ENCODE measurements at regions not wholly inside any gene's neighbourhood (a gene's known extent, or its start where the extent isn't known, plus 50 kb on each side); places are given as distances from the start of the nearest gene placed in this dataset.

- Mint-ChIP-seq H3K36me3 (ENCODE audit: insufficient read depth in 1 of 3, low read depth in 3 of 3) (peaks cover 0 to 4% (median 0%) of the 10 kb centered on the region in 3 experiments; a peak in 3 of 7 replicates), H3K4me3 (no peak overlapping the region), H3K27me3 (ENCODE audit: low read depth) (peaks cover 4% of the 10 kb centered on the region), H3K9me3 (peaks cover 7 to 10% of the 10 kb centered on the region in 2 experiments; a peak in 2 of 5 replicates), H3K4me1 (peaks cover 0 to 3% of the 10 kb centered on the region in 2 experiments; a peak in 1 of 4 replicates), H3K27ac (no peak overlapping the region)
- Histone ChIP-seq H4K20me1 (ENCODE audit: control insufficient read depth, insufficient read depth, insufficient read length) (no peaks in the 10 kb centered on the region), H3K14ac (ENCODE audit: insufficient read depth, low read length) (no peak overlapping the region), H3T11ph (ENCODE audit: low read length) (no peak overlapping the region), H3K4ac (ENCODE audit: low read depth, low read length) (no peak overlapping the region), H3K27me3 (ENCODE audit: insufficient read depth, low read length) (no peaks in the 10 kb centered on the region), H3K27ac (ENCODE audit: insufficient read length, low read depth, low read length) (no peak overlapping the region), H2AFZ (ENCODE audit: low read length) (no peak overlapping the region), H3K23me2 (ENCODE audit: insufficient read length, low read depth, low read length, poor library complexity, severe bottlenecking) (no peaks in the 10 kb centered on the region), H2BK12ac (ENCODE audit: insufficient read length, low read depth, low read length) (no peak overlapping the region), H3K23ac (ENCODE audit: insufficient read length, low read depth, low read length) (no peak overlapping the region), H3K9me3 (ENCODE audit: control insufficient read depth, low read depth, low read length) (no peaks in the 10 kb centered on the region), H4K91ac (ENCODE audit: insufficient read length, low read depth, low read length) (no peak overlapping the region), H2BK15ac (ENCODE audit: low read depth, low read length) (no peak overlapping the region), H2BK20ac (ENCODE audit: low read depth, low read length, poor library complexity, severe bottlenecking) (no peak overlapping the region), H3K79me1 (ENCODE audit: insufficient read depth, low read depth, low read length, poor library complexity, severe bottlenecking) (no peaks in the 10 kb centered on the region), H4K5ac (ENCODE audit: insufficient read length, low read depth, low read length) (no peak overlapping the region), H3K18ac (ENCODE audit: insufficient read length, low read depth, low read length) (no peak overlapping the region), H3K4me2 (ENCODE audit: insufficient read depth, insufficient read length, low read length) (no peak overlapping the region), H2AK5ac (ENCODE audit: insufficient read length, low read length) (no peak overlapping the region), H3K4me1 (ENCODE audit: insufficient read depth, low read length) (no peaks in the 10 kb centered on the region), H3K79me2 (ENCODE audit: insufficient read depth, low read length) (no peaks in the 10 kb centered on the region), H4K8ac (replicated peaks; ENCODE audit: insufficient read length, low read depth, low read length) (no peak overlapping the region), H2BK120ac (ENCODE audit: low read depth, low read length, poor library complexity, severe bottlenecking) (no peak overlapping the region), H3K56ac (ENCODE audit: insufficient read length, low read depth, low read length) (no peak overlapping the region), H2BK5ac (ENCODE audit: insufficient read length, low read length) (no peak overlapping the region), H3K9ac (ENCODE audit: extremely low read depth, insufficient read length, low read length) (no peak overlapping the region)
- no peak for TF ChIP-seq CTCF (conservative IDR thresholded peaks at IDR 0.05)
- WGBS (ENCODE audit: extremely low coverage, insufficient read length, low lambda C conversion rate), result no CpG with 5 or more reads among the region's 1 CpG
- DNase-seq, result no peak
Measured at GRCh38 chr3:31399271-31399670, 133.5 kb upstream of the STT3B start.
